ENCODE measurements at regions not wholly inside any gene's neighbourhood (a gene's known extent, or its start where the extent isn't known, plus 50 kb on each side); places are given as distances from the start of the nearest gene placed in this dataset.
A peak's percentile ranks its signal among the peaks of the same experiment; 100 is the strongest.

DNA sequence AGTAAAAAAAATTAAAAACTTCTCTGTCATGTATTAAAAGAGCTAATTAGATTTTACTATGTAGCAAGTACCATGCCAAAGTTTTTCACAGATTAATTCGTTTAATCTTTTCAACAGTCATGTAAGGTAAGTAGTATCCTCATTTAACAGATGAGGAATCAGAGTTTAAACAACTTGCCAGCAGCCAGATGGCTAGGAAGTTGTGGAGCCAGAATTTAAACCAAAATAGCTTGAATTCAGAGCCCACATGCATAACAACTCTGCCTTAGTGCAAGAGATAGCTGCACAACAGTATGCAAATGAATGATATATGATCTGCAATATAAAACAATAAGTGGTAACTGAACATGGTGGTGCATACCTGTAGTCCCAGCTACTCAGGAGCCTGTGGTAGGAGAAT lies 75.3 kb downstream of the NAP1L3 start:
- Histone ChIP-seq H3K4me3 (no peak overlapping the region), H3K27ac (no peak overlapping the region), H3K9me3 (no peaks in the 10 kb centered on the region), H3K4me1 (no peaks in the 10 kb centered on the region), H3K36me3 (replicated peaks in 1 of 2; ENCODE audit: insufficient read depth in 1 of 2, low read depth in 2 of 2) (no peaks in the 10 kb centered on the region), H3K27me3 (no peaks in the 10 kb centered on the region)
- intact Hi-C loops (cut with DNase I): no loop called here
- TF ChIP-seq, protein P1, sequence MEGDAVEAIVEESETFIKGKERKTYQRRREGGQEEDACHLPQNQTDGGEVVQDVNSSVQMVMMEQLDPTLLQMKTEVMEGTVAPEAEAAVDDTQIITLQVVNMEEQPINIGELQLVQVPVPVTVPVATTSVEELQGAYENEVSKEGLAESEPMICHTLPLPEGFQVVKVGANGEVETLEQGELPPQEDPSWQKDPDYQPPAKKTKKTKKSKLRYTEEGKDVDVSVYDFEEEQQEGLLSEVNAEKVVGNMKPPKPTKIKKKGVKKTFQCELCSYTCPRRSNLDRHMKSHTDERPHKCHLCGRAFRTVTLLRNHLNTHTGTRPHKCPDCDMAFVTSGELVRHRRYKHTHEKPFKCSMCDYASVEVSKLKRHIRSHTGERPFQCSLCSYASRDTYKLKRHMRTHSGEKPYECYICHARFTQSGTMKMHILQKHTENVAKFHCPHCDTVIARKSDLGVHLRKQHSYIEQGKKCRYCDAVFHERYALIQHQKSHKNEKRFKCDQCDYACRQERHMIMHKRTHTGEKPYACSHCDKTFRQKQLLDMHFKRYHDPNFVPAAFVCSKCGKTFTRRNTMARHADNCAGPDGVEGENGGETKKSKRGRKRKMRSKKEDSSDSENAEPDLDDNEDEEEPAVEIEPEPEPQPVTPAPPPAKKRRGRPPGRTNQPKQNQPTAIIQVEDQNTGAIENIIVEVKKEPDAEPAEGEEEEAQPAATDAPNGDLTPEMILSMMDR (IDR thresholded peaks at IDR 0.05): no peak
- TF ChIP-seq POLR2A (IDR thresholded peaks at IDR 0.05): no peak
- no peak for ATAC-seq
- 36 to 50% methylated on average over 1 of the region's 1 CpG for WGBS, 2 donors
- no peak for DNase-seq

DNA sequence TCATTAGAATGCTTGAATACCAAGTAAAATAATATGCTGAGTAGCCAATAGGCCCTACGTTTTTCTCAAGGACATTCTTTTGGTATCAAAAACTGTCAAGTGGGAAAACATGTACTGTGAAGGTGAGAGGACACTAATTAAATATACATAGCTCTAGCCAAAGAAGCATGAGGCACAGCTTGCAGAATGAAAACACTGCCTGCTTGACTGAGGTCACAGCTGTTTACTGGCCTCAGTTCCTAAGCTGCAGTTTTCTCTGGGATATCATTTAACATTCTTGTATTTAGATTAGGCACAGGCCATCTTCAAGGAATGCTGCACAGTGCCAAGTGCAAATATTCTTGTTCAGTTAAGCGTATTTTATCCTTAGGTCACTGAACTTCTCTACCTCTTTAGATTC lies 78.6 kb downstream of the NAP1L3 start:
- intact Hi-C loops (cut with DNase I): no loop called here
- DNase-seq: no peak
- ATAC-seq: no peak

DNA sequence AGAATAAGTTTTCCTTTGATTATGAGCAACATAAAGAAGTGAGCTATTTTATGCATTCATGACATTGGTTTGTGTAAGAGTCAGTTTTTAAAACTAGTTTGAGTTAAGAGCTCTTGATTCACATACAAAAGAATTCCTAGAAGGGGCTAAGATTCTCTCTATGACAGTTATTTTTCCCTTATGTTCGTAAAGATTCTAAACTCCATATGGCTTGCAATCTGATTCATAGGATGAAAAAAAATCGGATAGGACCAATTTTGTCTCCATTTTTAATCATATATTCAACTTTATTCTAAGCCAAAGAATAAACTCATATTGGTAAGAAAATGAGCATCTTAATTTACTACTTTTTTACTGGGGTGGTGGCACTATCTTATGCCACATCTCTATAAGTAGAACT lies 79.4 kb downstream of the NAP1L3 start:
- ATAC-seq (no peak), DNase-seq (no peak)
- no peaks in the 10 kb centered on the region for H3K4me1 ChIP-seq
- H3K4me3 ChIP-seq: no peak overlapping the region
- TF ChIP-seq, protein P1 (IDR thresholded peaks at IDR 0.05): no peak
- no peak for TF ChIP-seq POLR2A (IDR thresholded peaks at IDR 0.05)
- no peaks in the 10 kb centered on the region for H3K27me3 ChIP-seq
- 49 to 58% methylated on average over 2 of the region's 2 CpGs for WGBS, 2 donors
- intact Hi-C loops (cut with DNase I): no loop called here
- H3K36me3 ChIP-seq (replicated peaks in 1 of 2; ENCODE audit: insufficient read depth in 1 of 2, low read depth in 2 of 2): no peaks in the 10 kb centered on the region
- no peak overlapping the region for H3K27ac ChIP-seq
- no peaks in the 10 kb centered on the region for H3K9me3 ChIP-seq

More for the DNA sequence above, 78.6 kb downstream of the NAP1L3 start:
- H3K4me3 ChIP-seq: no peak overlapping the region
- H3K36me3 ChIP-seq (replicated peaks in 1 of 2; ENCODE audit: insufficient read depth in 1 of 2, low read depth in 2 of 2): no peaks in the 10 kb centered on the region
- no peaks in the 10 kb centered on the region for H3K27me3 ChIP-seq
- H3K9me3 ChIP-seq: no peaks in the 10 kb centered on the region
- TF ChIP-seq, protein P1 (IDR thresholded peaks at IDR 0.05): no peak
- no peak for TF ChIP-seq POLR2A (IDR thresholded peaks at IDR 0.05)
- 9 to 20% methylated on average over 2 of the region's 2 CpGs for WGBS, 2 donors
- no peaks in the 10 kb centered on the region for H3K4me1 ChIP-seq
- no peak overlapping the region for H3K27ac ChIP-seq

DNA sequence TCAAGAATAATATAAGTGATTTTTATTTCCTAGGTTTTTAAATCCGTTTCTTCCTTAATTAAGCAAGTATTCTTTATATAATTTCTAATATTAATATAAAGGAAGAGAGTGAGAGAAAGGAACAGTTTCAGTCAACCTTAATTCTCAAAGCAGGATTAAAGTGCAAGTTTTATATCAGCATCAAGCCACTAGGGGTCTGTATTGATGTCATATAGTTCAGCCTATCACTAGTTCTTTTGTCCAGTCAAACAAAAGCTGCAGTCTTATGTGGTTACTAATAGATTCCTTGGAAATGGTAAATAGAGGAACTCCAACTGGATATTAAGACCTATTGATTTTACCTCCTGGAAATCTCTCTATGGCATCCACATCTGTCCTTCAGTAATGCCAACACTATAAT lies 82.0 kb downstream of the NAP1L3 start:
- TF ChIP-seq, protein P1 (IDR thresholded peaks at IDR 0.05): peak in 1 of 7 experiments; percentile 11
- TF ChIP-seq POLR2A (IDR thresholded peaks at IDR 0.05): no peak
- no peak for ATAC-seq
- 26 to 30% methylated on average over 1 of the region's 1 CpG for WGBS, 2 donors

DNA sequence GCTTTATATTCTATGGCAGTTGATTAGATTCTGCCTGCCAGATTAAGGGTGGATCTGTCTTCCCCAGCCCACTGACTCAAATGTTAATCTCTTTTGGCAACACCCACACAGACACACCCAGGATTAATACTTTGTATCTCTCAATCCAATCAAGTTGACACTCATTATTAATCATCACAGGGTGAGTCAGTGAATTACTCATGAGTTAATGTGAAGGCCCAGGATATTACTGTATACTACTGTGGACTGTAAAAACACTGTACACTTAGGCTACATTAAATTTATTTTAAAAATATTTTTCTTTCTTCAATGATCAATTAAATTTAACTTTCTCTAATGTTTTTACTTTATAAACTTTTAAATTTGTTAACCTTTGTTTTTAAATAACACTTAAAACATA lies 87.7 kb downstream of the NAP1L3 start:
- H3K27me3 ChIP-seq: no peaks in the 10 kb centered on the region
- intact Hi-C loops (cut with DNase I): no loop called here
- no peak overlapping the region for H3K27ac ChIP-seq
- H3K9me3 ChIP-seq: no peaks in the 10 kb centered on the region
- H3K4me1 ChIP-seq: no peaks in the 10 kb centered on the region
- ATAC-seq (no peak), DNase-seq (no peak)
- H3K36me3 ChIP-seq (replicated peaks in 1 of 2; ENCODE audit: insufficient read depth in 1 of 2, low read depth in 2 of 2): no peaks in the 10 kb centered on the region
- no peak overlapping the region for H3K4me3 ChIP-seq
- TF ChIP-seq, protein P1 (IDR thresholded peaks at IDR 0.05): no peak
- no peak for TF ChIP-seq POLR2A (IDR thresholded peaks at IDR 0.05)

More for the DNA sequence above, 82.0 kb downstream of the NAP1L3 start:
- H3K27ac ChIP-seq: no peak overlapping the region
- no peak for DNase-seq
- no peak overlapping the region for H3K4me3 ChIP-seq
- no peaks in the 10 kb centered on the region for H3K36me3 ChIP-seq (replicated peaks in 1 of 2; ENCODE audit: insufficient read depth in 1 of 2, low read depth in 2 of 2)
- H3K9me3 ChIP-seq: no peaks in the 10 kb centered on the region
- intact Hi-C loops (cut with DNase I): no loop called here
- no peaks in the 10 kb centered on the region for H3K4me1 ChIP-seq
- no peaks in the 10 kb centered on the region for H3K27me3 ChIP-seq
